ENCODE measurements at regions not wholly inside any gene's neighbourhood (a gene's known extent, or its start where the extent isn't known, plus 50 kb on each side); places are given as distances from the start of the nearest gene placed in this dataset.

GRCh38 chr5:147971472-147971871, 65.1 kb upstream of the C5orf46 start:
- Mint-ChIP-seq H3K4me1 (peaks cover 10% of the 10 kb centered on the region), H3K27me3 (ENCODE audit: insufficient read depth) (no peaks in the 10 kb centered on the region), H3K27ac (no peak overlapping the region), H3K36me3 (ENCODE audit: low read depth) (peaks cover 3% of the 10 kb centered on the region), H3K4me3 (no peak overlapping the region), H3K9me3 (no peaks in the 10 kb centered on the region)
- H3K27me3 ChIP-seq (ENCODE audit: control insufficient read depth, insufficient read depth, low read length, poor library complexity, severe bottlenecking): no peaks in the 10 kb centered on the region
- H3K9ac ChIP-seq (ENCODE audit: extremely low read depth, low read length, poor library complexity, severe bottlenecking): no peak overlapping the region
- H3K4me3 ChIP-seq (ENCODE audit: low read length): no peak overlapping the region
- no peak overlapping the region for H3K27ac ChIP-seq (ENCODE audit: low read depth, low read length)
- H3K36me3 ChIP-seq (ENCODE audit: control insufficient read depth, insufficient read depth, low read length): peaks cover 4% of the 10 kb centered on the region
- no peaks in the 10 kb centered on the region for H3K4me1 ChIP-seq (ENCODE audit: control insufficient read depth, insufficient read depth, low read length)
- H3K9me3 ChIP-seq (ENCODE audit: control insufficient read depth, low read length): no peaks in the 10 kb centered on the region
- WGBS, 2 experiments (ENCODE audit: insufficient coverage in 1 of 2, insufficient read length in 1 of 2): 88 to 91% methylated on average over 1 to 2 of the region's 2 CpGs
- no peak for TF ChIP-seq CTCF (conservative IDR thresholded peaks at IDR 0.05)
- DNase-seq: no peak

- DNase-seq: no peak
- no peaks in the 10 kb centered on the region for H3K9me3 ChIP-seq (ENCODE audit: control insufficient read depth, low read length)
- no peaks in the 10 kb centered on the region for H3K27me3 Mint-ChIP-seq (ENCODE audit: insufficient read depth)
- no peak for TF ChIP-seq CTCF (conservative IDR thresholded peaks at IDR 0.05)
- H3K9ac ChIP-seq (ENCODE audit: extremely low read depth, low read length, poor library complexity, severe bottlenecking): no peak overlapping the region
- H3K36me3 ChIP-seq (ENCODE audit: control insufficient read depth, insufficient read depth, low read length): peaks cover 11% of the 10 kb centered on the region
- WGBS, 2 experiments (ENCODE audit: insufficient coverage in 1 of 2, insufficient read length in 1 of 2): 88% methylated on average over 4 of the region's 4 CpGs; no CpG with 5 or more reads in 1 of the 2 experiments
- peaks cover 11% of the 10 kb centered on the region for H3K36me3 Mint-ChIP-seq (ENCODE audit: low read depth)
- no peak overlapping the region for H3K27ac ChIP-seq (ENCODE audit: low read depth, low read length)
- no peak overlapping the region for H3K27ac Mint-ChIP-seq
- no peak overlapping the region for H3K4me3 Mint-ChIP-seq
- H3K9me3 Mint-ChIP-seq: no peaks in the 10 kb centered on the region
- no peak overlapping the region for H3K4me3 ChIP-seq (ENCODE audit: low read length)
- no peaks in the 10 kb centered on the region for H3K27me3 ChIP-seq (ENCODE audit: control insufficient read depth, insufficient read depth, low read length, poor library complexity, severe bottlenecking)
- peaks cover 5% of the 10 kb centered on the region for H3K4me1 ChIP-seq (ENCODE audit: control insufficient read depth, insufficient read depth, low read length)
- peaks cover 13% of the 10 kb centered on the region for H3K4me1 Mint-ChIP-seq
Observed at GRCh38 chr5:147968855-147969254, 62.5 kb upstream of the C5orf46 start.

- H3K4me1 Mint-ChIP-seq: peaks cover 6% of the 10 kb centered on the region
- Histone ChIP-seq H3K36me3 (ENCODE audit: control insufficient read depth, insufficient read depth, low read length) (peaks cover 11% of the 10 kb centered on the region), H3K9ac (ENCODE audit: extremely low read depth, low read length, poor library complexity, severe bottlenecking) (no peak overlapping the region), H3K27ac (ENCODE audit: low read depth, low read length) (no peak overlapping the region), H3K4me1 (ENCODE audit: control insufficient read depth, insufficient read depth, low read length) (peaks cover 5% of the 10 kb centered on the region), H3K4me3 (ENCODE audit: low read length) (no peak overlapping the region), H3K27me3 (ENCODE audit: control insufficient read depth, insufficient read depth, low read length, poor library complexity, severe bottlenecking) (no peaks in the 10 kb centered on the region), H3K9me3 (ENCODE audit: control insufficient read depth, low read length) (no peaks in the 10 kb centered on the region)
- DNase-seq: no peak
- no peak overlapping the region for H3K4me3 Mint-ChIP-seq
- 94 to 96% methylated on average over 2 to 4 of the region's 4 CpGs for WGBS, 2 experiments (ENCODE audit: insufficient coverage in 1 of 2, insufficient read length in 1 of 2)
- no peak for TF ChIP-seq CTCF (conservative IDR thresholded peaks at IDR 0.05)
- no peaks in the 10 kb centered on the region for H3K9me3 Mint-ChIP-seq
- H3K36me3 Mint-ChIP-seq (ENCODE audit: low read depth): peaks cover 15% of the 10 kb centered on the region
- H3K27ac Mint-ChIP-seq: no peak overlapping the region
- no peaks in the 10 kb centered on the region for H3K27me3 Mint-ChIP-seq (ENCODE audit: insufficient read depth)
Observed at GRCh38 chr5:147966829-147967228, 60.5 kb upstream of the C5orf46 start.
